ENCODE measurements at regions not wholly inside any gene's neighbourhood (a gene's known extent, or its start where the extent isn't known, plus 50 kb on each side); places are given as distances from the start of the nearest gene placed in this dataset.
"Not testable (repeated sequence)": the region's sequence is repeated elsewhere in the genome, so short reads cannot be mapped to it uniquely, and the experiment has no call there.

DNA sequence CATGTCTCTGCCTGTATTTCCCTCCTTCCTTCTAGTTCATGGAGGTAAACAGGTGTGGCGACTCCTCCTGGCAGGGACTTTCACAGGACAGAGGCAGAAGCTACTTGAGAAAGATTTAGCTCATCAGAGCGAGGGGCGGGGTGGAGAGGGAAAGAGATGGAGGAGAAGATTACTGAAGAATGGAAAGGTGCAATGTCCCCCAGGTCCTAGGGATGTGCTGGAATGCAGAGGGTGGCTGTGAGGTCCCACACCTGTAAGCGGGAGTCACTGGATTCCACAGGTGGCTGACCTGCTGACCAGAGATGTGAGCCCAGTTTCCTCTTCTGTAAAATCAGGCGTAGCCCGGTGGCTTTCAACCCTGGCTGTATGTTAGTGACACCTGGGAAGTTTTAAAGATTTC, 199.2 kb upstream of the SULF2 start:
- H3K4me3 ChIP-seq (ENCODE audit: low read length in 3 of 3): no peak overlapping the region
- H3K9ac ChIP-seq (ENCODE audit: low read length in 3 of 3): no peak overlapping the region
- H3K27ac ChIP-seq (ENCODE audit: low read depth in 2 of 2, low read length in 2 of 2): no peak overlapping the region
- H3K27me3 ChIP-seq (ENCODE audit: control insufficient read depth, insufficient read depth, low read length): no peaks in the 10 kb centered on the region
- no peaks in the 10 kb centered on the region for H3K4me1 ChIP-seq (ENCODE audit: control insufficient read depth in 2 of 3, insufficient read depth in 2 of 3, low read depth in 1 of 3, low read length in 3 of 3)
- intact Hi-C loops (cut with DNase I): no loop called here
- TF ChIP-seq, protein P1, sequence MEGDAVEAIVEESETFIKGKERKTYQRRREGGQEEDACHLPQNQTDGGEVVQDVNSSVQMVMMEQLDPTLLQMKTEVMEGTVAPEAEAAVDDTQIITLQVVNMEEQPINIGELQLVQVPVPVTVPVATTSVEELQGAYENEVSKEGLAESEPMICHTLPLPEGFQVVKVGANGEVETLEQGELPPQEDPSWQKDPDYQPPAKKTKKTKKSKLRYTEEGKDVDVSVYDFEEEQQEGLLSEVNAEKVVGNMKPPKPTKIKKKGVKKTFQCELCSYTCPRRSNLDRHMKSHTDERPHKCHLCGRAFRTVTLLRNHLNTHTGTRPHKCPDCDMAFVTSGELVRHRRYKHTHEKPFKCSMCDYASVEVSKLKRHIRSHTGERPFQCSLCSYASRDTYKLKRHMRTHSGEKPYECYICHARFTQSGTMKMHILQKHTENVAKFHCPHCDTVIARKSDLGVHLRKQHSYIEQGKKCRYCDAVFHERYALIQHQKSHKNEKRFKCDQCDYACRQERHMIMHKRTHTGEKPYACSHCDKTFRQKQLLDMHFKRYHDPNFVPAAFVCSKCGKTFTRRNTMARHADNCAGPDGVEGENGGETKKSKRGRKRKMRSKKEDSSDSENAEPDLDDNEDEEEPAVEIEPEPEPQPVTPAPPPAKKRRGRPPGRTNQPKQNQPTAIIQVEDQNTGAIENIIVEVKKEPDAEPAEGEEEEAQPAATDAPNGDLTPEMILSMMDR (IDR thresholded peaks at IDR 0.05; ENCODE audit: borderline replicate concordance, extremely low read depth, insufficient read depth): no peak
- FAIRE-seq (no peak), DNase-seq (no peak)
- no peaks in the 10 kb centered on the region for H3K9me3 ChIP-seq (ENCODE audit: control insufficient read depth in 2 of 3, insufficient read depth in 1 of 3, low read length in 3 of 3)
- H3K36me3 ChIP-seq (ENCODE audit: control insufficient read depth in 2 of 3, insufficient read depth in 3 of 3, low read length in 3 of 3): no peaks in the 10 kb centered on the region

DNA sequence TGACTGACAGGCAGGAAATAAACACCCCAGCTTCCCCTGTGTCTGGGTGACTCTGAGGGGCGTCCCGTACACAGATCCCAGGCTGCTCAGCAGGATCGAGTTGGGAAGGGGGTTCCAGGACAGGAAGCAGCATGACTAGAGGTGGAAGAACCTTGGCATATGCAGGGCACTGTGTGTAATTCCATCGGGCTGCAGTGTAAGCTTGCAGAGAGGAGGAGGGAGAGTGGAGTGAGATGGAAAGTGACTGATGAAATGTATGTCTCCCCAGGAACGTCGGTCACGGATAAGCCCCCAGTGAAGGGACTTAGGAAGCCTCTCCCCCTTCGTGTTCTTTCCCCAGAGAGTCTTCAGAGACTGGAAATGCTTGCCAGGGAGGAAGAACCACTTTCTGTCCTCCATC, 198.4 kb upstream of the SULF2 start:
- H3K9me3 ChIP-seq (ENCODE audit: control insufficient read depth in 2 of 3, insufficient read depth in 1 of 3, low read length in 3 of 3); intact Hi-C loops (cut with DNase I); H3K4me1 ChIP-seq (ENCODE audit: control insufficient read depth in 2 of 3, insufficient read depth in 2 of 3, low read depth in 1 of 3, low read length in 3 of 3); DNase-seq; H3K4me3 ChIP-seq (ENCODE audit: low read length in 3 of 3); H3K27me3 ChIP-seq (ENCODE audit: control insufficient read depth, insufficient read depth, low read length); H3K27ac ChIP-seq (ENCODE audit: low read depth in 2 of 2, low read length in 2 of 2); H3K36me3 ChIP-seq (ENCODE audit: control insufficient read depth in 2 of 3, insufficient read depth in 3 of 3, low read length in 3 of 3); H3K9ac ChIP-seq (ENCODE audit: low read length in 3 of 3); FAIRE-seq: not testable (repeated sequence)

DNA sequence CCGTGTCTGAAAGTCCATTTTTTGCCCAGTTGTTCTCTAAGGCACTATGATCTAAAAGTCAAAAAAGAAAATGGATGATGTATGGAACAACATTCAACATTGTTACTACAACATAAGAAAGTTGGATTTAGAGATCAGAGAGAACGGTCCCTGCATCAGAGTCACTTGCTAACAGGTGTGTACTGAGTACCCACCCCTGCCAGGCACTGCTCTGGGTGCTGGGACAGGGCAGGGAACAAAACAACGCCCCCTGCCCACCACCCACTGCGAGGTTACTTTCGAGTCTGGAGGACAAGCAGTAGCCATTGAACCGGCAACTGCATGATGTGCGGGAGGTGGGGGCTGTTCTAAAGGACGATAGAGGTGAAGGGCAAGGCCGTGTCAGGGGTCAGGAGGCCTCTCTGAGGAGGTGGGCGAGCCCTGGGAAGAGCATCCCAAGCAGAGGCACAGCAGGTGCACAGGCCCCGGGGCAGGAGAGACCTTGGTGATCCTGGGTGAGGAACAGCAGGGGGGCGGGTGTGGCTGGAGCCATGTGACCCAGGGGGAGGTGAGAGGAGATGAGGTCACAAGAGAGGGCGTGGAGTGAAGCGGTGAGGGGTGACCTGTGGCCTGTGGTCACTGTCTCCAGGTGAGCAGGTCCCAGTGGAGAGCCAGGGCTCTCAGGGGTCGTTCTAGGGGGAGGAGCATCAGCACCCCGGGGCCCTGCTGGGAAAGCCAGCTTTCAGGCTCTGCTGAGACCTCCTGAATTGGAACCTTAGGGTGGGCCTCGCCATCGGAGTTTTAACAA, 197.5 kb upstream of the SULF2 start:
- no peak overlapping the region for H3K4me3 ChIP-seq (ENCODE audit: low read length in 3 of 3)
- intact Hi-C loops (cut with DNase I): no loop called here
- no peaks in the 10 kb centered on the region for H3K27me3 ChIP-seq (ENCODE audit: control insufficient read depth, insufficient read depth, low read length)
- H3K4me1 ChIP-seq (ENCODE audit: control insufficient read depth in 2 of 3, insufficient read depth in 2 of 3, low read depth in 1 of 3, low read length in 3 of 3): no peaks in the 10 kb centered on the region
- FAIRE-seq (no peak), DNase-seq (no peak)
- no peaks in the 10 kb centered on the region for H3K9me3 ChIP-seq (ENCODE audit: control insufficient read depth in 2 of 3, insufficient read depth in 1 of 3, low read length in 3 of 3)
- no peak overlapping the region for H3K27ac ChIP-seq (ENCODE audit: low read depth in 2 of 2, low read length in 2 of 2)
- no peak overlapping the region for H3K9ac ChIP-seq (ENCODE audit: low read length in 3 of 3)
- TF ChIP-seq, protein P1 (IDR thresholded peaks at IDR 0.05; ENCODE audit: borderline replicate concordance, extremely low read depth, insufficient read depth): no peak
- no peaks in the 10 kb centered on the region for H3K36me3 ChIP-seq (ENCODE audit: control insufficient read depth in 2 of 3, insufficient read depth in 3 of 3, low read length in 3 of 3)

DNA sequence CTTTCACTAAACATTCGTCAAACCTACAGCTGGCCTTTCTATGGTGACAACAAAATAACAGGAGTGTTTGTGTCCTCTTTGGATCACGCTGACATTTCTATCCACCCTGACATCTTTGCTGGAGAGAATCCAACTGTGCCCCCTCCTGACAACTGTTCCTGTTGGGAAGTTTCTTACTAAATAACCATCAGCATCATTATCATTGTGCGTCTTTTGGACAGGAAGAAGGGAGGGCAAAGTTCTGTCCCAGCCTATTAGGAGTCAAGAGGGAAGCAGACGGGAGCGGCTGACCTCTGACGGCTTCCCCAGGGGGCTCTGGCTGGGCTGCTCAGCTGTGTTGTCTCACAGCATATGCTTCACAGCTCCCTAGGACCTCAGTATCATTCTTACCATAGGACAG, 195.9 kb upstream of the SULF2 start:
- no peak overlapping the region for H3K4me3 ChIP-seq (ENCODE audit: low read length in 3 of 3)
- no peak overlapping the region for H3K9ac ChIP-seq (ENCODE audit: low read length in 3 of 3)
- no peaks in the 10 kb centered on the region for H3K4me1 ChIP-seq (ENCODE audit: control insufficient read depth in 2 of 3, insufficient read depth in 2 of 3, low read depth in 1 of 3, low read length in 3 of 3)
- no peak overlapping the region for H3K27ac ChIP-seq (ENCODE audit: low read depth in 2 of 2, low read length in 2 of 2)
- H3K9me3 ChIP-seq (ENCODE audit: control insufficient read depth in 2 of 3, insufficient read depth in 1 of 3, low read length in 3 of 3): no peaks in the 10 kb centered on the region
- TF ChIP-seq, protein P1 (IDR thresholded peaks at IDR 0.05; ENCODE audit: borderline replicate concordance, extremely low read depth, insufficient read depth): no peak
- no peaks in the 10 kb centered on the region for H3K36me3 ChIP-seq (ENCODE audit: control insufficient read depth in 2 of 3, insufficient read depth in 3 of 3, low read length in 3 of 3)
- FAIRE-seq (no peak), DNase-seq (peak in 3 of 5 donors; percentile 34 to 64 (median 40))
- intact Hi-C loops (cut with DNase I): no loop called here
- H3K27me3 ChIP-seq (ENCODE audit: control insufficient read depth, insufficient read depth, low read length): no peaks in the 10 kb centered on the region
